WERI-Rb-1 (cell line): ENCODE measurements at regions not wholly inside any gene's neighbourhood (a gene's known extent, or its start where the extent isn't known, plus 50 kb on each side); places are given as distances from the start of the nearest gene placed in this dataset.
"Not testable (repeated sequence)": the region's sequence is repeated elsewhere in the genome, so short reads cannot be mapped to it uniquely, and the experiment has no call there.

Source experiments
- DNase-seq: peaks from one replicate; pipeline ENCODE4 v3.0.0-alpha.2; 2020
- H3K27ac ChIP-seq: fragments of 250-450 bp; sonication (Bioruptor Pico); 2 replicates; pipeline ENCODE4 v1.5.1; 2020; ENCODE audit warnings: mild to moderate bottlenecking, moderate library complexity
- H3K27me3 ChIP-seq: fragments of 250-450 bp; sonication (Bioruptor Pico); 2 replicates; pipeline ENCODE4 v1.5.1; 2021; ENCODE audit warnings: mild to moderate bottlenecking, low read depth, moderate library complexity; ENCODE audit not compliant: insufficient read depth, severe bottlenecking
- H3K36me3 ChIP-seq: fragments of 250-450 bp; sonication (Bioruptor Pico); 2 replicates; pipeline ENCODE4 v1.5.1; 2020; ENCODE audit warnings: mild to moderate bottlenecking, moderate library complexity
- H3K4me3 ChIP-seq: 2 replicates; pipeline ENCODE4 v1.5.1; 2011; ENCODE audit warnings: low read depth, mild to moderate bottlenecking, control low read depth, low read length
- H3K9me3 ChIP-seq: fragments of 250-450 bp; sonication (Bioruptor Pico); 2 replicates; pipeline ENCODE4 v1.5.1; 2021; ENCODE audit warnings: mild to moderate bottlenecking, moderate library complexity; ENCODE audit not compliant: severe bottlenecking
- CTCF ChIP-seq: IDR thresholded peaks from 2 replicates; pipeline ENCODE4 v1.5.1; 2011; ENCODE audit warnings: low read depth, mild to moderate bottlenecking, control low read depth, inconsistent platforms, low read length

- Histone ChIP-seq H3K27me3 (peaks cover 25% of the 10 kb centered on the region), H3K4me3 (no peak overlapping the region), H3K9me3 (no peaks in the 10 kb centered on the region), H3K36me3 (no peaks in the 10 kb centered on the region), H3K27ac (no peak overlapping the region)
- no peak for DNase-seq
- TF ChIP-seq CTCF: no peak
Observed at GRCh38 chr5:51225789-51226742, 157.2 kb upstream of the ISL1 start.

- no peaks in the 10 kb centered on the region for H3K9me3 ChIP-seq
- TF ChIP-seq CTCF: no peak
- H3K27me3 ChIP-seq: peaks cover 25% of the 10 kb centered on the region
- H3K27ac ChIP-seq: no peak overlapping the region
- no peak for DNase-seq
- no peak overlapping the region for H3K4me3 ChIP-seq
- no peaks in the 10 kb centered on the region for H3K36me3 ChIP-seq
Observed at GRCh38 chr5:51227963-51228470, 155.2 kb upstream of the ISL1 start.

- no peak overlapping the region for H3K4me3 ChIP-seq
- H3K36me3 ChIP-seq: no peaks in the 10 kb centered on the region
- H3K27me3 ChIP-seq: peaks cover 35% of the 10 kb centered on the region
- no peak for DNase-seq
- TF ChIP-seq CTCF: no peak
- no peaks in the 10 kb centered on the region for H3K9me3 ChIP-seq
- no peak overlapping the region for H3K27ac ChIP-seq
Observed at GRCh38 chr5:51230336-51230735, 152.9 kb upstream of the ISL1 start.

- DNase-seq: no peak
- no peaks in the 10 kb centered on the region for H3K36me3 ChIP-seq
- H3K9me3 ChIP-seq: no peaks in the 10 kb centered on the region
- H3K27ac ChIP-seq: no peak overlapping the region
- peaks cover 36% of the 10 kb centered on the region for H3K27me3 ChIP-seq
- TF ChIP-seq CTCF: no peak
- no peak overlapping the region for H3K4me3 ChIP-seq
Observed at GRCh38 chr5:51242456-51242855, 140.8 kb upstream of the ISL1 start.

- peaks cover 16% of the 10 kb centered on the region for H3K27me3 ChIP-seq
- not testable (repeated sequence) for H3K36me3 ChIP-seq, H3K4me3 ChIP-seq, H3K27ac ChIP-seq, DNase-seq, H3K9me3 ChIP-seq
Observed at GRCh38 chr5:51250957-51251356, 132.3 kb upstream of the ISL1 start.

GRCh38 chr5:51271261-51271660 lies 112.0 kb upstream of the ISL1 start:
- DNase-seq: no peak
- Histone ChIP-seq H3K27me3 (peaks cover 37% of the 10 kb centered on the region), H3K9me3 (no peaks in the 10 kb centered on the region), H3K4me3 (no peak overlapping the region), H3K36me3 (no peaks in the 10 kb centered on the region), H3K27ac (no peak overlapping the region)
- no peak for TF ChIP-seq CTCF
